ENCODE measurements at regions not wholly inside any gene's neighbourhood (a gene's known extent, or its start where the extent isn't known, plus 50 kb on each side); places are given as distances from the start of the nearest gene placed in this dataset.

GRCh38 chr9:135365013-135365768 lies 114.4 kb upstream of the PPP1R26 start:
- DNase-seq (ENCODE audit: low read depth): no peak
- H3K4me3 ChIP-seq (ENCODE audit: control insufficient read depth, low read depth, low read length): no peak overlapping the region
- TF ChIP-seq CTCF (conservative IDR thresholded peaks at IDR 0.05; ENCODE audit: control insufficient read depth, insufficient read depth, low read depth, low read length): no peak

- no peak for DNase-seq (ENCODE audit: low read depth)
- H3K4me3 ChIP-seq (ENCODE audit: control insufficient read depth, low read depth, low read length): no peak overlapping the region
- TF ChIP-seq CTCF (conservative IDR thresholded peaks at IDR 0.05; ENCODE audit: control insufficient read depth, insufficient read depth, low read depth, low read length): no peak
Observed at GRCh38 chr9:135366104-135366503, 113.5 kb upstream of the PPP1R26 start.

GRCh38 chr9:135369412-135369990 lies 110.1 kb upstream of the PPP1R26 start:
- DNase-seq (ENCODE audit: low read depth): no peak
- TF ChIP-seq CTCF (conservative IDR thresholded peaks at IDR 0.05; ENCODE audit: control insufficient read depth, insufficient read depth, low read depth, low read length): no peak
- no peak overlapping the region for H3K4me3 ChIP-seq (ENCODE audit: control insufficient read depth, low read depth, low read length)

GRCh38 chr9:135370411-135371375 lies 108.9 kb upstream of the PPP1R26 start:
- H3K4me3 ChIP-seq (ENCODE audit: control insufficient read depth, low read depth, low read length): no peak overlapping the region
- no peak for TF ChIP-seq CTCF (conservative IDR thresholded peaks at IDR 0.05; ENCODE audit: control insufficient read depth, insufficient read depth, low read depth, low read length)
- DNase-seq (ENCODE audit: low read depth): no peak

- H3K4me3 ChIP-seq (ENCODE audit: control insufficient read depth, low read depth, low read length): no peak overlapping the region
- DNase-seq (ENCODE audit: low read depth): no peak
- TF ChIP-seq CTCF (conservative IDR thresholded peaks at IDR 0.05; ENCODE audit: control insufficient read depth, insufficient read depth, low read depth, low read length): no peak
Observed at GRCh38 chr9:135371535-135371934, 108.0 kb upstream of the PPP1R26 start.

- TF ChIP-seq CTCF (conservative IDR thresholded peaks at IDR 0.05; ENCODE audit: control insufficient read depth, insufficient read depth, low read depth, low read length): no peak
- DNase-seq (ENCODE audit: low read depth): no peak
- no peak overlapping the region for H3K4me3 ChIP-seq (ENCODE audit: control insufficient read depth, low read depth, low read length)
Observed at GRCh38 chr9:135372036-135372435, 107.5 kb upstream of the PPP1R26 start.

Data from fibroblast of mammary gland (primary cell).